Endothelial cell of umbilical vein (primary cell): ENCODE measurements at regions not wholly inside any gene's neighbourhood (a gene's known extent, or its start where the extent isn't known, plus 50 kb on each side); places are given as distances from the start of the nearest gene placed in this dataset.
"Not testable (repeated sequence)": the region's sequence is repeated elsewhere in the genome, so short reads cannot be mapped to it uniquely, and the experiment has no call there.

Experiments used
- BruUV-seq: library from RNA; stranded (reverse); fragments of 400-500 nt; replicated peaks from 2 replicates; lab custom pipeline; 2021; lab: Mats Ljungman, UMichigan
- CTCF ChIA-PET: fragments of 300-600, 350-600 bp; sonication (Branson Sonifier 250); formaldehyde crosslinking; loops from one replicate; lab custom pipeline; 2021; ENCODE audit warnings: antibody characterized with exemption, inconsistent platforms; lab: Charles Lee
- POLR2A ChIA-PET: fragments of 300-600, 350-600 bp; sonication (Branson Sonifier 250); formaldehyde crosslinking; loops from one replicate; lab custom pipeline; 2021; ENCODE audit warnings: antibody characterized with exemption, inconsistent platforms; lab: Charles Lee
- DNase-seq: peaks from one replicate; pipeline ENCODE4 v3.0.0-alpha.2; 2011; ENCODE audit warnings: low read depth, low spot score
- FAIRE-seq: peaks from 2 replicates; lab custom pipeline; 2011; peaks lifted over from hg19 to GRCh38; lab: Jason Lieb, UNC
- H2AFZ ChIP-seq: 2 replicates; pipeline ENCODE4 v1.6.0; 2012; ENCODE audit warnings: low read depth, low read length, control low read depth, inconsistent platforms
- H3K27ac ChIP-seq: 2 replicates; pipeline ENCODE4 v1.5.1; 2011; ENCODE audit warnings: low read depth, mild to moderate bottlenecking, control low read depth, low read length, moderate library complexity; ENCODE audit not compliant: insufficient read depth
- H3K27me3 ChIP-seq, 2 experiments: 2 replicates each; pipeline versions ENCODE4 v1.6.0 to v1.6.1; 2011; ENCODE audit warnings: low read length in 2 of 2, mixed read lengths in 1 of 2; ENCODE audit not compliant: control insufficient read depth in 2 of 2, insufficient read depth in 2 of 2
- H3K36me3 ChIP-seq, 2 experiments: 2 replicates in 1 of 2; 3 replicates in 1 of 2; pipeline ENCODE4 v1.5.1; 2011; ENCODE audit warnings: low read length in 2 of 2, mild to moderate bottlenecking in 1 of 2, moderate library complexity in 1 of 2; ENCODE audit not compliant: control insufficient read depth in 2 of 2, insufficient read depth in 2 of 2; ENCODE audit errors: extremely low read depth in 1 of 2
- H3K4me1 ChIP-seq: 3 replicates; pipeline ENCODE4 v1.5.1; 2011; ENCODE audit warnings: mild to moderate bottlenecking, low read length; ENCODE audit not compliant: control insufficient read depth, insufficient read depth; ENCODE audit errors: extremely low read depth
- H3K4me2 ChIP-seq: 2 replicates; pipeline ENCODE4 v1.6.1; 2011; ENCODE audit warnings: low read length, control low read depth, mixed read lengths; ENCODE audit not compliant: insufficient read depth
- H3K4me3 ChIP-seq, 3 experiments: fragments of 200-600 bp in 1 of 3; sonication (generic), shearing (Covaris generic) in 1 of 3; replicated peaks in 1 of 3; 2 replicates each; pipeline ENCODE4 v1.5.1; 2011 to 2016; ENCODE audit warnings: control low read depth in 3 of 3, low read length in 3 of 3, mild to moderate bottlenecking in 2 of 3, inconsistent platforms in 1 of 3, low read depth in 1 of 3, moderate library complexity in 1 of 3; ENCODE audit not compliant: insufficient read depth in 1 of 3
- H3K79me2 ChIP-seq: 2 replicates; pipeline ENCODE4 v1.6.0; 2012; ENCODE audit warnings: low read length, inconsistent platforms; ENCODE audit not compliant: control insufficient read depth, insufficient read depth
- H3K9ac ChIP-seq: replicated peaks from 2 replicates; pipeline ENCODE3; 2011; ENCODE audit warnings: low read length, control low read depth; ENCODE audit not compliant: insufficient read depth; ENCODE audit errors: extremely low read depth
- H3K9me1 ChIP-seq: replicated peaks from 3 replicates; pipeline ENCODE4 v1.6.0; 2011; ENCODE audit warnings: mild to moderate bottlenecking, low read length; ENCODE audit not compliant: control insufficient read depth, insufficient read depth; ENCODE audit errors: extremely low read depth
- H3K9me3 ChIP-seq: replicated peaks from 2 replicates; pipeline ENCODE4 v1.5.1; 2012; ENCODE audit warnings: low read length, inconsistent platforms; ENCODE audit not compliant: control insufficient read depth, insufficient read depth
- H4K20me1 ChIP-seq: replicated peaks from 2 replicates; pipeline ENCODE3; 2011; ENCODE audit warnings: mild to moderate bottlenecking, low read length; ENCODE audit not compliant: control insufficient read depth, insufficient read depth; ENCODE audit errors: extremely low read depth
- EZH2 ChIP-seq: IDR thresholded peaks from 2 replicates; pipeline ENCODE4 v1.6.1; 2012; ENCODE audit warnings: borderline replicate concordance, low read depth, mild to moderate bottlenecking, moderate library complexity, low read length, inconsistent platforms; ENCODE audit not compliant: severe bottlenecking
- FOS ChIP-seq: IDR thresholded peaks from 2 replicates; pipeline ENCODE4 v1.6.1; 2011; ENCODE audit warnings: mild to moderate bottlenecking, low read length, moderate library complexity, borderline replicate concordance; ENCODE audit not compliant: insufficient read depth
- GATA2 ChIP-seq: IDR thresholded peaks from 2 replicates; pipeline ENCODE4 v1.7.0; 2011; ENCODE audit warnings: low read depth, mild to moderate bottlenecking, moderate library complexity, mixed read lengths, low read length; ENCODE audit not compliant: insufficient read length, insufficient read depth
- JUN ChIP-seq: IDR thresholded peaks from 2 replicates; pipeline ENCODE4 v1.6.1; 2011; ENCODE audit warnings: borderline replicate concordance, low read depth; ENCODE audit not compliant: insufficient read length, insufficient read depth
- MYC ChIP-seq: IDR thresholded peaks from one replicate; pipeline ENCODE4 v1.6.1; 2011; ENCODE audit warnings: mild to moderate bottlenecking, low read depth, low read length
- POLR2A ChIP-seq: IDR thresholded peaks from 2 replicates; pipeline ENCODE4 v1.6.1; 2012; ENCODE audit warnings: low read depth, mild to moderate bottlenecking, control low read depth, low read length
- POLR2AphosphoS5 ChIP-seq: IDR thresholded peaks from 2 replicates; pipeline ENCODE4 v1.6.1; 2012; ENCODE audit warnings: low read depth, mild to moderate bottlenecking, control low read depth, low read length, moderate library complexity; ENCODE audit not compliant: insufficient read depth
- dilution Hi-C: fragments of 300-500 bp; cut with MboI; formaldehyde crosslinking; loops from one replicate; pipeline ENCODE4 v1.15.0; 2019; ENCODE audit warnings: low sequenced_read_pairs; ENCODE audit not compliant: extremely low pct_ligation_motif_present
- intact Hi-C: fragments of 100-400 bp; cut with micrococcal nuclease; formaldehyde crosslinking; loops from one replicate; pipeline ENCODE4 v1.10.0; 2022
- TF ChIP-seq, protein P1 (sequence below): IDR thresholded peaks from 2 replicates; pipeline ENCODE4 v1.6.1; 2011; ENCODE audit not compliant: insufficient read depth, insufficient read length
- TF ChIP-seq, protein P2 (sequence below), 2 donors: IDR thresholded peaks; 1 replicate in 1 of 2; 2 replicates in 1 of 2; pipeline ENCODE4 v1.5.1; 2011; ENCODE audit warnings: low read length in 2 of 2, mild to moderate bottlenecking in 2 of 2, moderate library complexity in 2 of 2, control low read depth in 1 of 2, inconsistent platforms in 1 of 2, low read depth in 1 of 2; ENCODE audit not compliant: insufficient read depth in 1 of 2; ENCODE audit errors: extremely low read depth in 1 of 2

DNA sequence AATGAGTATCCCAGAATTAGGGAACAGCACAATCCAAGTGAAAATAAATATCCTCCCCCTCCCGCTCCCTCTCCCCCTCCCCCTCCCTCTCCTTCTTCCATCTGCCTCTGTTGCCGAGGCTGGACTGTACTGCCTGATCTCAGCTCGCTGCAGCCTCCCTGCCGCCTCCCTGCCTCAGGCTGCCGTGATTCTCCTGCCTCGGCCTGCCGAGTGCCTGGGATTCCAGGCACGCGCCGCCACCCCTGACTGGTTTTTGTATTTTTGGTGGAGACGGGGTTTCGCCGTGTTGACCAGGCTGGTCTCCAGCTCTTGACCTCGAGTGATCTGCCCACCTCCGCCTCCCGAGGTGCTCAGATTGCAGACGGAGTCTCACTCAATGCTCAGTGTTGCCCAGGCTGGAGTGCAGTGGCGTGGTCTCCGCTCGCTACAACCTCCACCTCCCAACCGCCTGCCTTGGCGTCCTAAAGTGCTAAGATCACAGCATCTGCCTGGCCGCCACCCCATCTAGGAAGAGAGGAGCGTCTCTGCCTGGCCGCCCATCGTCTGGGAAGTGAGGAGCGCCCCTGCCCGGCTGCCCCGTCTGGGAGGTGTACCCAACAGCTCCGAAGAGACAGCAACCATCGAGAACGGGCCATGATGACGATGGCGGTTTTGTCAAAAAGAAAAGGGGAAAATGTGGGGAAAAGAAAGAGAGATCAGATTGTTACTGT is 178.9 kb upstream of the IPO5 start:
- H3K27me3 ChIP-seq, H3K36me3 ChIP-seq, H3K4me2 ChIP-seq, dilution Hi-C loops, H3K9ac ChIP-seq, H4K20me1 ChIP-seq, intact Hi-C loops, H3K9me1 ChIP-seq, H3K79me2 ChIP-seq, H3K4me1 ChIP-seq, BruUV-seq, CTCF ChIA-PET, H3K9me3 ChIP-seq, H3K4me3 ChIP-seq, FAIRE-seq, H3K27ac ChIP-seq, H2AFZ ChIP-seq, DNase-seq, POLR2A ChIA-PET: not testable (repeated sequence)

DNA sequence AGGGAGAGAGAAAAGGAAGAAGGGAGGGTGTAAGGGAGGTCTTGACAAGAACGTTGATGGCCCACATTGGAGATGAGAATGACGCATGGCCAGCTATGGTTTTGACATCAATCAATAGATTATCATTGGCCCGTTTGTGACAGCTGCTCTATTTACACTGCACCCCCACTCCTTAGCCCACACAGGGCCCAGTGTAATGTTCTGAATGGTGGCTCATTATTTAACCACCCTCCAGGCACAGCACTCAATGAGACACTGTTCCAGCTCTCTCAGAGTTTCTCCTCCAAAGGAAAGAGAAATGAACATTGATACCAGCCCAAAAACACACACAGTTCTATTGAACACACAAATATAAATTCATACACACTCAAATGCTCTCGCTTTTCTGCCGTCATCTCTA is 173.0 kb upstream of the IPO5 start:
- POLR2A ChIA-PET = no interaction called here
- Histone ChIP-seq H3K9ac (no peak overlapping the region), H2AFZ (no peak overlapping the region), H3K27ac (no peak overlapping the region), H3K27me3 (peaks cover 0 to 1% of the 10 kb centered on the region in 2 experiments), H3K4me3 (no peak overlapping the region), H3K4me1 (no peaks in the 10 kb centered on the region), H3K4me2 (no peak overlapping the region), H3K9me3 (no peaks in the 10 kb centered on the region), H3K79me2 (no peaks in the 10 kb centered on the region), H4K20me1 (no peaks in the 10 kb centered on the region), H3K36me3 (no peaks in the 10 kb centered on the region), H3K9me1 (no peaks in the 10 kb centered on the region)
- no peak for TF ChIP-seq FOS
- TF ChIP-seq, protein P1, sequence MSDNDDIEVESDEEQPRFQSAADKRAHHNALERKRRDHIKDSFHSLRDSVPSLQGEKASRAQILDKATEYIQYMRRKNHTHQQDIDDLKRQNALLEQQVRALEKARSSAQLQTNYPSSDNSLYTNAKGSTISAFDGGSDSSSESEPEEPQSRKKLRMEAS = no peak
- no peak for TF ChIP-seq POLR2A
- no peak for TF ChIP-seq POLR2AphosphoS5
- TF ChIP-seq, protein P2, sequence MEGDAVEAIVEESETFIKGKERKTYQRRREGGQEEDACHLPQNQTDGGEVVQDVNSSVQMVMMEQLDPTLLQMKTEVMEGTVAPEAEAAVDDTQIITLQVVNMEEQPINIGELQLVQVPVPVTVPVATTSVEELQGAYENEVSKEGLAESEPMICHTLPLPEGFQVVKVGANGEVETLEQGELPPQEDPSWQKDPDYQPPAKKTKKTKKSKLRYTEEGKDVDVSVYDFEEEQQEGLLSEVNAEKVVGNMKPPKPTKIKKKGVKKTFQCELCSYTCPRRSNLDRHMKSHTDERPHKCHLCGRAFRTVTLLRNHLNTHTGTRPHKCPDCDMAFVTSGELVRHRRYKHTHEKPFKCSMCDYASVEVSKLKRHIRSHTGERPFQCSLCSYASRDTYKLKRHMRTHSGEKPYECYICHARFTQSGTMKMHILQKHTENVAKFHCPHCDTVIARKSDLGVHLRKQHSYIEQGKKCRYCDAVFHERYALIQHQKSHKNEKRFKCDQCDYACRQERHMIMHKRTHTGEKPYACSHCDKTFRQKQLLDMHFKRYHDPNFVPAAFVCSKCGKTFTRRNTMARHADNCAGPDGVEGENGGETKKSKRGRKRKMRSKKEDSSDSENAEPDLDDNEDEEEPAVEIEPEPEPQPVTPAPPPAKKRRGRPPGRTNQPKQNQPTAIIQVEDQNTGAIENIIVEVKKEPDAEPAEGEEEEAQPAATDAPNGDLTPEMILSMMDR (IDR thresholded peaks at IDR 0.05; ENCODE audit: extremely low read depth in 1 of 2, insufficient read depth in 1 of 2, low read depth in 1 of 2, low read length in 2 of 2) = no peak
- no peak for TF ChIP-seq EZH2
- TF ChIP-seq JUN = no peak
- no peak for TF ChIP-seq GATA2
- no peak for TF ChIP-seq MYC
- no TSS peak for BruUV-seq
- DNase-seq = no peak
- intact Hi-C loops = no loop called here
- CTCF ChIA-PET = no interaction called here
- dilution Hi-C loops = no loop called here
- FAIRE-seq = no peak
